Ovary (tissue), 3 donors: ENCODE measurements at regions not wholly inside any gene's neighbourhood (a gene's known extent, or its start where the extent isn't known, plus 50 kb on each side); places are given as distances from the start of the nearest gene placed in this dataset.

Experiments used
- CTCF ChIP-seq, 3 donors: fragments of 450-650 bp in 2 of 3; fragments of 200-600 bp in 1 of 3; IDR thresholded peaks; one replicate each; pipeline versions ENCODE4 v1.5.1 to v1.8.0; 2016 to 2022; ENCODE audit warnings: antibody characterized with exemption in 3 of 3, mild to moderate bottlenecking in 1 of 3
- POLR2A ChIP-seq: fragments of 450-650 bp; IDR thresholded peaks from one replicate; pipeline ENCODE4 v1.6.1; 2017; ENCODE audit warnings: antibody characterized with exemption, mild to moderate bottlenecking, moderate library complexity
- donor health status: DM: no; HTN: no; CAD: no.

- TF ChIP-seq POLR2A (no peak), CTCF (IDR thresholded peaks at IDR 0.05) (no peak)
Measured at GRCh38 chr5:99587983-99588382, 659.2 kb upstream of the CHD1 start.
